WTC11 (cell line): ENCODE measurements at regions not wholly inside any gene's neighbourhood (a gene's known extent, or its start where the extent isn't known, plus 50 kb on each side); places are given as distances from the start of the nearest gene placed in this dataset.
A peak's percentile ranks its signal among the peaks of the same experiment; 100 is the strongest.

Experiments used
- ATAC-seq: fragments of 200-7000 bp; cut with Tn5 transposase; 2 replicates; pipeline ENCODE4 v1.10.0; 2021; ENCODE audit warnings: mild to moderate bottlenecking, moderate library complexity
- CTCF ChIA-PET: fragments of 300-600 bp; sonication (Branson Sonifier 250); formaldehyde crosslinking; loops from one replicate; lab custom pipeline; 2021; ENCODE audit warnings: antibody characterized with exemption; lab: Charles Lee
- POLR2A ChIA-PET: fragments of 350-600 bp; sonication (Branson Sonifier 250); formaldehyde crosslinking; loops from one replicate; lab custom pipeline; 2021; ENCODE audit warnings: antibody characterized with exemption; lab: Charles Lee
- DNase-seq: peaks from one replicate; pipeline ENCODE4 v3.0.0; 2021; ENCODE audit warnings: low spot score
- H3K27ac Mint-ChIP-seq: 2 replicates; pipeline ENCODE4 v1.8.0; 2021; ENCODE audit warnings: mixed read lengths
- H3K27me3 Mint-ChIP-seq: 2 replicates; pipeline ENCODE4 v1.8.0; 2021; ENCODE audit warnings: low read depth, mild to moderate bottlenecking, moderate library complexity, mixed read lengths
- H3K36me3 Mint-ChIP-seq: 2 replicates; pipeline ENCODE4 v1.8.0; 2021; ENCODE audit warnings: mixed read lengths
- H3K4me1 Mint-ChIP-seq: 2 replicates; pipeline ENCODE4 v1.8.0; 2022; ENCODE audit warnings: mixed read lengths
- H3K4me3 Mint-ChIP-seq: 2 replicates; pipeline ENCODE4 v1.8.0; 2021; ENCODE audit warnings: mild to moderate bottlenecking, moderate library complexity, mixed read lengths
- H3K9me3 Mint-ChIP-seq: 2 replicates; pipeline ENCODE4 v1.8.0; 2021; ENCODE audit warnings: mixed read lengths
- ARID4B ChIP-seq: sonication (generic); formaldehyde crosslinking; IDR thresholded peaks from 2 replicates; pipeline ENCODE4 v1.8.0; 2023; ENCODE audit warnings: missing genetic modification reagents, mild to moderate bottlenecking, borderline replicate concordance
- ATF1 ChIP-seq: sonication (generic); formaldehyde crosslinking; IDR thresholded peaks from 2 replicates; pipeline ENCODE4 v1.8.1; 2023; ENCODE audit warnings: mild to moderate bottlenecking, moderate library complexity, missing genetic modification reagents
- CDX4 ChIP-seq: fragments of 250-450 bp; sonication (Bioruptor Pico); IDR thresholded peaks from 2 replicates; pipeline ENCODE4 v1.9.0; 2021; ENCODE audit warnings: moderate library complexity, mild to moderate bottlenecking, inconsistent platforms, borderline replicate concordance
- CREM ChIP-seq: sonication (generic); formaldehyde crosslinking; IDR thresholded peaks from 2 replicates; pipeline ENCODE4 v1.8.1; 2022; ENCODE audit warnings: mild to moderate bottlenecking, missing genetic modification reagents, moderate library complexity
- CTCF ChIP-seq: fragments of 200-600 bp; IDR thresholded peaks from 2 replicates; pipeline ENCODE4 v1.8.0; 2022; ENCODE audit warnings: antibody characterized with exemption
- E2F5 ChIP-seq: sonication (generic); formaldehyde crosslinking; IDR thresholded peaks from 2 replicates; pipeline ENCODE4 v1.8.1; 2022; ENCODE audit warnings: mild to moderate bottlenecking, moderate library complexity, missing genetic modification reagents
- GABPB1 ChIP-seq: sonication (generic); formaldehyde crosslinking; IDR thresholded peaks from 2 replicates; pipeline ENCODE4 v1.8.1; 2023; ENCODE audit warnings: mild to moderate bottlenecking, missing genetic modification reagents
- GRHL2 ChIP-seq: fragments of 250-450 bp; sonication (Bioruptor Pico); IDR thresholded peaks from 2 replicates; pipeline ENCODE4 v1.8.0; 2022; ENCODE audit warnings: mild to moderate bottlenecking, moderate library complexity; ENCODE audit not compliant: insufficient replicate concordance, severe bottlenecking
- HMGA2 ChIP-seq: fragments of 250-450 bp; sonication (Bioruptor Pico); IDR thresholded peaks from 2 replicates; pipeline ENCODE4 v1.4.0; 2021; ENCODE audit warnings: mild to moderate bottlenecking, moderate library complexity
- JAZF1 ChIP-seq: fragments of 250-450 bp; sonication (Bioruptor Pico); IDR thresholded peaks from 2 replicates; pipeline ENCODE4 v1.9.0; 2021; ENCODE audit warnings: moderate library complexity, mild to moderate bottlenecking, inconsistent platforms
- KAT7 ChIP-seq: sonication (generic); formaldehyde crosslinking; IDR thresholded peaks from 2 replicates; pipeline ENCODE4 v1.8.1; 2023; ENCODE audit warnings: missing genetic modification reagents, mild to moderate bottlenecking, borderline replicate concordance
- MXD4 ChIP-seq: fragments of 250-450 bp; sonication (Bioruptor Pico); IDR thresholded peaks from 2 replicates; pipeline ENCODE4 v1.8.0; 2021; ENCODE audit warnings: mild to moderate bottlenecking, moderate library complexity, borderline replicate concordance
- NFATC4 ChIP-seq: fragments of 250-450 bp; sonication (Bioruptor Pico); IDR thresholded peaks from 2 replicates; pipeline ENCODE4 v1.9.0; 2021; ENCODE audit warnings: mild to moderate bottlenecking
- NR2C2 ChIP-seq: sonication (generic); formaldehyde crosslinking; IDR thresholded peaks from 2 replicates; pipeline ENCODE4 v1.8.0; 2022; ENCODE audit warnings: mild to moderate bottlenecking, missing genetic modification reagents
- PRRX2 ChIP-seq: fragments of 250-450 bp; sonication (Bioruptor Pico); IDR thresholded peaks from 2 replicates; pipeline ENCODE4 v1.8.0; 2021; ENCODE audit warnings: mild to moderate bottlenecking
- SMAD4 ChIP-seq: sonication (generic); formaldehyde crosslinking; IDR thresholded peaks from 2 replicates; pipeline ENCODE4 v1.8.0; 2022; ENCODE audit warnings: mild to moderate bottlenecking, missing genetic modification reagents
- TEAD1 ChIP-seq: sonication (generic); formaldehyde crosslinking; IDR thresholded peaks from 2 replicates; pipeline ENCODE4 v1.8.0; 2022; ENCODE audit warnings: mild to moderate bottlenecking, missing genetic modification reagents
- ZBTB21 ChIP-seq: sonication (generic); formaldehyde crosslinking; IDR thresholded peaks from 2 replicates; pipeline ENCODE4 v1.8.1; 2023; ENCODE audit warnings: mild to moderate bottlenecking, missing genetic modification reagents, borderline replicate concordance
- ZNF121 ChIP-seq: sonication (generic); formaldehyde crosslinking; IDR thresholded peaks from 2 replicates; pipeline ENCODE4 v1.8.0; 2023; ENCODE audit warnings: missing genetic modification reagents
- TF ChIP-seq, protein P1 (sequence below): sonication (generic); formaldehyde crosslinking; IDR thresholded peaks from 2 replicates; pipeline ENCODE4 v1.8.1; 2022; ENCODE audit warnings: missing genetic modification reagents, borderline replicate concordance

GRCh38 chr3:171948674-171949073, 90.7 kb upstream of the FNDC3B start:
- Mint-ChIP-seq H3K36me3 (no peaks in the 10 kb centered on the region), H3K27me3 (no peaks in the 10 kb centered on the region; the same call in 1 of the 2 replicates), H3K4me1 (peaks cover 25% of the 10 kb centered on the region), H3K9me3 (0 out of 2 replicates have a peak, but pooled peaks cover 4% of the 10 kb centered on the region)
- POLR2A ChIA-PET: interaction anchor here (0.7 kb wide), 1 partner anchor 11 kb away, joined by 7 read pairs; no protein-coding TSS in a partner anchor
- CTCF ChIA-PET: no interaction called here
- no peak for ATAC-seq
- TF ChIP-seq ARID4B: no peak
- TF ChIP-seq ATF1 (CRISPR knock-in tag): no peak
- TF ChIP-seq JAZF1 (CRISPR knock-in tag): no peak
- no peak for TF ChIP-seq E2F5 (CRISPR knock-in tag)
- no peak for TF ChIP-seq NFATC4 (CRISPR knock-in tag)
- no peak for TF ChIP-seq TEAD1 (CRISPR knock-in tag)
- no peak for TF ChIP-seq SMAD4 (CRISPR knock-in tag)
- TF ChIP-seq, all 79 proteins: peak for 0
- H3K4me3 Mint-ChIP-seq: no peak overlapping the region
- no peak overlapping the region for H3K27ac Mint-ChIP-seq
- no peak for DNase-seq

GRCh38 chr3:171949554-171949953, 89.8 kb upstream of the FNDC3B start:
- TF ChIP-seq ZBTB21 (CRISPR knock-in tag) (no peak), CTCF (no peak), CDX4 (CRISPR knock-in tag) (no peak), CREM (CRISPR knock-in tag) (no peak), PRRX2 (CRISPR knock-in tag) (no peak), HMGA2 (CRISPR knock-in tag) (no peak), ATF1 (CRISPR knock-in tag) (no peak), GABPB1 (CRISPR knock-in tag) (no peak), ZNF121 (no peak)
- Mint-ChIP-seq H3K36me3 (no peaks in the 10 kb centered on the region), H3K4me3 (no peak overlapping the region), H3K4me1 (peaks cover 29% of the 10 kb centered on the region), H3K9me3 (0 out of 2 replicates have a peak, but pooled peaks cover 4% of the 10 kb centered on the region), H3K27me3 (no peaks in the 10 kb centered on the region; the same call in 1 of the 2 replicates), H3K27ac (no peak overlapping the region)
- ChIA-PET CTCF (interaction anchor here (0.6 kb wide), 1 partner anchor 701 kb away, joined by 4 read pairs; no protein-coding TSS in a partner anchor), POLR2A (no interaction called here)
- ATAC-seq (no peak), DNase-seq (no peak)

DNA sequence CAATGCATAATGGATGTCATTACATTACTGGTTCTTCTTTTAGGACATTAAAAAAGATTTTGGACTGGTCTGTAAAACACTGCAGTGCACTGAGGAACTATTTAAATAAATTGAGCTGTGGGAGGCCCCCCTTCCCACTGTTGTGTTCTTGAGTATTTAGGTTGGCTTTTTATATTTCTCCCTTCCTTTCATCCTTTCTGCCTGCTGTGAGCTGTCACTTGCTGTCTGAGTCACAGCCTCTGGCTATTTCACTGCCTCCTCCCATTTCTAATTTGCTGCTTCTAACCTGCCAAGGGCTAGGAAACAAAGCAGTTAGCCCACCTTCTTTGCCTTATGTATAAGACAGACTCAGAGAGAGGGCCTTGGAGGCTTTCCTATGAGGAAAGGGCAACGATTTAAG, 89.0 kb upstream of the FNDC3B start:
- DNase-seq: no peak
- H3K27me3 Mint-ChIP-seq: no peaks in the 10 kb centered on the region; the same call in 1 of the 2 replicates
- TF ChIP-seq MXD4 (CRISPR knock-in tag) (no peak), NR2C2 (no peak), GRHL2 (CRISPR knock-in tag) (no peak), GABPB1 (CRISPR knock-in tag) (no peak), ATF1 (CRISPR knock-in tag) (no peak), KAT7 (CRISPR knock-in tag) (no peak)
- TF ChIP-seq, protein P1, sequence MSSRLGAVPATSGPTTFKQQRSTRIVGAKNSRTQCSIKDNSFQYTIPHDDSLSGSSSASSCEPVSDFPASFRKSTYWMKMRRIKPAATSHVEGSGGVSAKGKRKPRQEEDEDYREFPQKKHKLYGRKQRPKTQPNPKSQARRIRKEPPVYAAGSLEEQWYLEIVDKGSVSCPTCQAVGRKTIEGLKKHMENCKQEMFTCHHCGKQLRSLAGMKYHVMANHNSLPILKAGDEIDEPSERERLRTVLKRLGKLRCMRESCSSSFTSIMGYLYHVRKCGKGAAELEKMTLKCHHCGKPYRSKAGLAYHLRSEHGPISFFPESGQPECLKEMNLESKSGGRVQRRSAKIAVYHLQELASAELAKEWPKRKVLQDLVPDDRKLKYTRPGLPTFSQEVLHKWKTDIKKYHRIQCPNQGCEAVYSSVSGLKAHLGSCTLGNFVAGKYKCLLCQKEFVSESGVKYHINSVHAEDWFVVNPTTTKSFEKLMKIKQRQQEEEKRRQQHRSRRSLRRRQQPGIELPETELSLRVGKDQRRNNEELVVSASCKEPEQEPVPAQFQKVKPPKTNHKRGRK (CRISPR knock-in tag): no peak
- TF ChIP-seq, all 79 proteins: peak for 0
- ChIA-PET CTCF (no interaction called here), POLR2A (no interaction called here)
- no peak overlapping the region for H3K4me3 Mint-ChIP-seq
- 0 out of 2 replicates have a peak, but pooled peaks cover 4% of the 10 kb centered on the region for H3K9me3 Mint-ChIP-seq
- H3K36me3 Mint-ChIP-seq: no peaks in the 10 kb centered on the region
- peaks cover 29% of the 10 kb centered on the region for H3K4me1 Mint-ChIP-seq
- no peak overlapping the region for H3K27ac Mint-ChIP-seq
- peak; percentile 80 for ATAC-seq
